ENCODE measurements at regions not wholly inside any gene's neighbourhood (a gene's known extent, or its start where the extent isn't known, plus 50 kb on each side); places are given as distances from the start of the nearest gene placed in this dataset.

- ATAC-seq (ENCODE audit: low read depth) (no peak), DNase-seq (no peak)
- H3K4me1 Mint-ChIP-seq: no peaks in the 10 kb centered on the region
- H3K27ac Mint-ChIP-seq: no peak overlapping the region
- Histone ChIP-seq H4K20me1 (ENCODE audit: control insufficient read depth, insufficient read depth, low read length, poor library complexity, severe bottlenecking) (no peaks in the 10 kb centered on the region), H3K9me3 (ENCODE audit: control extremely low read depth in 1 of 3, control insufficient read depth in 2 of 3, insufficient read depth in 1 of 3, low read length in 2 of 3) (no peaks in the 10 kb centered on the region), H3K4me1 (ENCODE audit: control insufficient read depth in 2 of 2, insufficient read depth in 2 of 2, low read length in 2 of 2) (no peaks in the 10 kb centered on the region), H3K79me2 (ENCODE audit: control insufficient read depth, insufficient read depth, low read length) (no peaks in the 10 kb centered on the region), H3K27me3 (replicated peaks in 1 of 4; ENCODE audit: control extremely low read depth in 1 of 4, control insufficient read depth in 3 of 4, insufficient read depth in 4 of 4, low read length in 3 of 4) (no peaks in the 10 kb centered on the region), H3K9ac (ENCODE audit: low read length) (no peak overlapping the region), H3K4me3 (ENCODE audit: control extremely low read depth in 1 of 5, extremely low read depth in 1 of 5, insufficient read depth in 1 of 5, low read depth in 2 of 5, low read length in 4 of 5) (no peak overlapping the region), H3K4me2 (replicated peaks; ENCODE audit: low read depth, low read length, poor library complexity, severe bottlenecking) (no peak overlapping the region), H3K27ac (ENCODE audit: low read length in 2 of 2) (no peak overlapping the region), H3K36me3 (replicated peaks in 1 of 2; ENCODE audit: control extremely low read depth in 1 of 2, control insufficient read depth in 1 of 2, extremely low read depth in 1 of 2, insufficient read depth in 2 of 2, low read length in 1 of 2) (no peaks in the 10 kb centered on the region), H2AFZ (ENCODE audit: insufficient read depth, low read depth, low read length, poor library complexity, severe bottlenecking) (no peak overlapping the region)
- intact Hi-C loops (cut with micrococcal nuclease): no loop called here
- CTCF ChIA-PET: no interaction called here
- 100% methylated on average over 1 of the region's 6 CpGs for WGBS (ENCODE audit: insufficient coverage)
- peaks cover 4% of the 10 kb centered on the region for H3K9me3 Mint-ChIP-seq (ENCODE audit: insufficient read depth)
- POLR2A ChIA-PET: no interaction called here
- no peak overlapping the region for H3K4me3 Mint-ChIP-seq
- TF ChIP-seq EZH2 (IDR thresholded peaks at IDR 0.05; ENCODE audit: borderline replicate concordance, insufficient read depth, low read depth, low read length, poor library complexity, severe bottlenecking) (no peak), CTCF (IDR thresholded peaks at IDR 0.05) (no peak)
- H3K27me3 Mint-ChIP-seq: no peaks in the 10 kb centered on the region
These were observed 553.0 kb upstream of the ZP4 start for GRCh38 chr1:238443687-238444086.

- no peak overlapping the region for H3K4me3 ChIP-seq (ENCODE audit: control extremely low read depth in 1 of 5, extremely low read depth in 1 of 5, insufficient read depth in 1 of 5, low read depth in 2 of 5, low read length in 4 of 5)
- intact Hi-C loops (cut with micrococcal nuclease): no loop called here
- DNase-seq: no peak
- TF ChIP-seq CTCF (IDR thresholded peaks at IDR 0.05): no peak
- TF ChIP-seq EZH2 (IDR thresholded peaks at IDR 0.05; ENCODE audit: borderline replicate concordance, insufficient read depth, low read depth, low read length, poor library complexity, severe bottlenecking): no peak
- ChIA-PET CTCF (no interaction called here), POLR2A (no interaction called here)
- no peak overlapping the region for H3K9ac ChIP-seq (ENCODE audit: low read length)
- Mint-ChIP-seq H3K27ac (no peak overlapping the region), H3K4me1 (no peaks in the 10 kb centered on the region), H3K27me3 (no peaks in the 10 kb centered on the region), H3K9me3 (ENCODE audit: insufficient read depth) (peaks cover 4% of the 10 kb centered on the region), H3K4me3 (no peak overlapping the region)
- no peaks in the 10 kb centered on the region for H3K9me3 ChIP-seq (ENCODE audit: control extremely low read depth in 1 of 3, control insufficient read depth in 2 of 3, insufficient read depth in 1 of 3, low read length in 2 of 3)
- no peaks in the 10 kb centered on the region for H3K27me3 ChIP-seq (replicated peaks in 1 of 4; ENCODE audit: control extremely low read depth in 1 of 4, control insufficient read depth in 3 of 4, insufficient read depth in 4 of 4, low read length in 3 of 4)
- ATAC-seq (ENCODE audit: low read depth): no peak
- H3K27ac ChIP-seq (ENCODE audit: low read length in 2 of 2): no peak overlapping the region
- H2AFZ ChIP-seq (ENCODE audit: insufficient read depth, low read depth, low read length, poor library complexity, severe bottlenecking): no peak overlapping the region
- H4K20me1 ChIP-seq (ENCODE audit: control insufficient read depth, insufficient read depth, low read length, poor library complexity, severe bottlenecking): no peaks in the 10 kb centered on the region
- no peaks in the 10 kb centered on the region for H3K4me1 ChIP-seq (ENCODE audit: control insufficient read depth in 2 of 2, insufficient read depth in 2 of 2, low read length in 2 of 2)
- H3K79me2 ChIP-seq (ENCODE audit: control insufficient read depth, insufficient read depth, low read length): no peaks in the 10 kb centered on the region
- H3K4me2 ChIP-seq (replicated peaks; ENCODE audit: low read depth, low read length, poor library complexity, severe bottlenecking): no peak overlapping the region
- H3K36me3 ChIP-seq (replicated peaks in 1 of 2; ENCODE audit: control extremely low read depth in 1 of 2, control insufficient read depth in 1 of 2, extremely low read depth in 1 of 2, insufficient read depth in 2 of 2, low read length in 1 of 2): no peaks in the 10 kb centered on the region
These were observed 548.8 kb upstream of the ZP4 start for GRCh38 chr1:238439511-238439910.

All from B cell (primary cell).